ENCODE measurements at regions not wholly inside any gene's neighbourhood (a gene's known extent, or its start where the extent isn't known, plus 50 kb on each side); places are given as distances from the start of the nearest gene placed in this dataset.

DNA sequence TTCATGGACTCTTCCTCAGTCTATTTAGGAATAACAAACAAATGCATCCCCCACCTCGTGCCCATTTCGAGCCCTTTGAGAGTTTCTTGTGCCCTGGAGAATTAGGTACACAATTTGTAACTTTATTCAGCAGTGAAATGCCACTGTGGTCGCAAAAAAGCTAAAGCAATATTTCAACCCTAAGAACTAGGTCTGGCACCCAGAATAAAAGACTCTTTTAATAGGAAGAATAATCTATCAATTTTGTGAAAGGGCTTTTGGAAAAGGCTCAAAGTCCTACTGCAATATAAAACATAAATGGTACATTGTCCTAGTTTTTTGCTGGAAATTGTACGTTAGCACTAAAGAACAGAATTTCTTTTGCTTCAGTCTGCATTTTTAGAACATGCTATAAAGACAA lies 304.6 kb upstream of the TENM3 start:
- intact Hi-C loops (cut with DNase I), result no loop called here

DNA sequence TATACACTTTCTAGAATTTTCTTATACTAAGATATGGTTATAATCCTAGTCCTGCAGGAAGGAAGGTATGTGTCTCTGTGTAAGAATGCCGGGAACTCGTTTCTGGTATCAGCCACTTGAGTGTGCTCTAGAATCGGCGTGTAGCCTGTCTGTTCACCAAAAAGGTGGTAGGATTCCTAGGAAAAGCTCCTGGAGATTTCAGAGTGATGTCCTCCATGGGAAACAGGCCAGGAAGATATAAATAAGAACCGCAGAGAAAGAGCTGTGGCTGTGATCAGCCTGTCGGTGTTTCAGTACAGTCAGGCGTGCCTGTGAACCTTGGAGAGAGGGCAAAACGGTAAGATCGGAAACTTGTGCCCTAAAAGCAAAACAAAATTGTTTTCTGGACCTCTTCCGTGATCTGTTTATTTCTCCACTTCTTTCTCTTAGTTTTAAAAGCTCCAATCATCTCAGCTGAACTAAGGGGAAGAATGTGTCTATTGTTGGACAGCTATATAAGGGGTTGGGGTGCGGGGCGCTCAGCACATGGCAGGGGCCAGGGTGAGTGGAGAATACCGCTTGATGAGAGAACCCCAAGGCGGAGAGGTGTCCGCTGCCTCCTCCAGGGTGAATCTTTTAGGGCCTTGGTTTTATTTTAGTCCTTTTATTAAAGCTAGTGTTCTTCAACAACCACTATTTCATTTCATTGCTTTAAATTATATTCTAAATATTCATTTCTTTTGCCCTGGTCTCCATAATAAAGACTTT lies 303.8 kb upstream of the TENM3 start:
- DNase-seq (ENCODE audit: low spot score), result no peak
- intact Hi-C loops (cut with DNase I), result no loop called here

More for the DNA sequence above, 304.6 kb upstream of the TENM3 start:
- DNase-seq (ENCODE audit: low spot score), result no peak

DNA sequence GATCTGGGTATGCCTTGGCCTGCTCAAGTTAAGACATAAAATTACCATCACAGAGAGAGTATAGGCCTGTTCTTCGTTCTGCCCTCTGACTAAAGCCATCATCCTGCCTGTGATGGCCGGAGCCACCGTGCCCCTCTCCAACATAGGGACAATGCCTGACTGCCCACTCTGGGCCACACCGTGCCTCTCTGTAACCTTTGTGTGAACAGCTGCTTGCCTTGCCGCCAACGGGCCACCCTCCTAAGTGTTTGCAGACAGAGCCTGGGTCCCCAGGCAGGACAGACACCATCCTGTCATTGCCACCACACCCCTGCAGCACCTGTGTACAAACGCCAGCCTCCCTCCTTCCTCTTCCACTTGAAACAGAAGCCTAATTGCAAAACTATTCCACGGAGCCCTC lies 298.7 kb upstream of the TENM3 start:
- intact Hi-C loops (cut with DNase I), result no loop called here
- no peak for DNase-seq (ENCODE audit: low spot score)

DNA sequence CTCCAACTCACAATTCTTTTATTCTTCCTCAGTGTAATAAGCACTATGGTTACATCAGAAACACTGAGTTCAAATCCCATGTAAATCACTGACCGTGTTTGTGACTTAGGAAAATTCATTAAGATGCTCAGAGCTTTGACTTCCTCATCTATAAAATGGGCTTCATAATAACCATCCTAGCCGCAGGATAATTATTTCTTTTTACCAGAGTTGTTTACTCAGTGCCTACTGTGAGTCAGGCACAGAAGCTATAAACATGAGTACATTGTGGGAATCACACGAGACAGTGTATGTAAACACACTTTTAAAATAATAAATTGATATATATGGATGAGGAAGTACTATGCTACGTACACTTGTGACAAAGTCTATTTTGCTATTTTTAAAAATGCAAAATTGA lies 296.3 kb upstream of the TENM3 start:
- no peak for DNase-seq (ENCODE audit: low spot score)
- intact Hi-C loops (cut with DNase I), result no loop called here

DNA sequence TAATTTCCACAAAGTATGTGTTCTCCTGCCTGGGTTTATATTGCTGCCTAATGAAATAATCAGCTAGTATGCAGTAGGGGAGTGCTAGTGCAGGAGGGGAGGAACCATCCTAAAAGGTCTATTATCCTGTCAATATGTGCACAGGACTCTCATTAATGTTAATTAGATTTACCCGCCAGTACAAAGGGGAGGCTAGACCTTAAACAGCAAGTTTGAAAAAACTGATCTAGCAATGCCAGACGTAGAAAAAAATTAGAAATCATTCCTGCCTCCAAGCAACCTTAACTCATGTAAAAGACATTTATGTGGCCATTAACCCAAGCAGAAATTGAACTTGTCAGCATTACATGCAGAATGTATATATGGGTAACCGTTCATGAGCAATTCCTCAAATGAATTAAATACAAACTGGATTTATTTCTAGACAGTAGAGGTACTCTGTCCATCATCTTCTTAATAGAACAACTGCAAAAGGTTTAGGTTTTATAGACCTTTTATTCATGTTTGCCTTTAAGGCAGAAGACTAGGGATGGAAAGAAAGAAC lies 294.3 kb upstream of the TENM3 start:
- DNase-seq (ENCODE audit: low spot score), result no peak
- intact Hi-C loops (cut with DNase I), result no loop called here

DNA sequence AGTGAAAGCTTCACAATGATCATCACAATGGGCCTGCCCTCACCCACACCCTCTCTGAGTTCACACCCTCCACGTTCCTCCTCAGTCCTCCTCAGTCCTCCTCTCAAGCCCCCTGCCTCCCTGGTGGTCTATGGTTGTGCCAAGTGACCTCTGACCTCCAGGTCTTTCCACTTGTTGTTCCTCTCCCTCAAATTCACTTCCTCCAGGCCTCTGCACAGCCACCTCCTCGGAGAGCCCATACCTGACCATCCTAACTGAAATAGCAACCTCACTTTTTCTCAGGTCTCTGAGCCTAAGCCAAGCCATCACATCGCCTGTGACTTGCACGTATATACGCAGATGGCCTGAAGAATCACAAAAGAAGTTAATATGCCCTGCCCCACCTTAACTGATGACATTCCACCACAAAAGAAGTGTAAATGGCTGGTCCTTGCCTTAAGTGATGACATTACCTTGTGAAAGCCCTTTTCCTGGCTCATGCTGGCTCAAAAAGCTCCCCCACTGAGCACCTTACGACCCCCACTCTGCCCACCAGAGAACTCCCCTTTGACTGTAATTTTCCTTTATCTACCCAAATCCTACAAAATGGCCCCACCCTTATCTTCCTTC lies 293.4 kb upstream of the TENM3 start:
- no peak for DNase-seq (ENCODE audit: low spot score)
- intact Hi-C loops (cut with DNase I), result no loop called here

DNA sequence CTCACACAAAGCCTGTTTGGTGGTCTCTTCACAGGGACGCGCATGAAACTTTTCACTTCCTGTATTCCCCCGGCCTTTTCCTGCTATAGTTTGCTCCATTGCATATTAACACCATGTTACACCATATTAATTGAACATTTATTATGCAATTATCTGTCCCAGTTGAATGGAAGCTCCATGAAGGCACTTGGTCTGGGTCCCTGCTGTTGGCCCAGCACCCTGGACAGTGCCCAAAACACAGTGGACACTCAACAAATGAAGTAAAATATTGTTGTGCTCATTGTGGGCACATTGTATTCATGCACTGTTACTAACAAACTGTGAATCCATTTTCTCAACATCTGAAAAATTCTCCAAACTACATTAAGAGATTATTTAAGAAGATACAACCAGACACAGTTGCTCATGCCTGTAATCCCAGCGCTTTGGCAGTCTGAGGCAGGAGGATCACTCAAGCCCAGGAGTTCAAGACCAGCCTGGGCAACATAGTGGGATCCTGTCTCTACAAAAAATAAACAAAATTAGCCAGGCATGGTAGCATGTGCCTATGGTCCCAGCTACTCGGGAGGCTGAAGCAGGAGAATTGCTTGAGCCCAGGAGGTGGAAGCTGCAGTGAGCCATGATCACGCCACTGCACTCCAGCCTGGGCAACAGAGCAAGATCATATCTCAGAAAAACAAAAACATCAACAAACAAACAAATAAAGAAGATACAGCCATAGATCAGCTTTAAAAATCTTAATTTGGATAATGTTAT lies 292.7 kb upstream of the TENM3 start:
- intact Hi-C loops (cut with DNase I), result no loop called here
- DNase-seq (ENCODE audit: low spot score), result no peak

DNA sequence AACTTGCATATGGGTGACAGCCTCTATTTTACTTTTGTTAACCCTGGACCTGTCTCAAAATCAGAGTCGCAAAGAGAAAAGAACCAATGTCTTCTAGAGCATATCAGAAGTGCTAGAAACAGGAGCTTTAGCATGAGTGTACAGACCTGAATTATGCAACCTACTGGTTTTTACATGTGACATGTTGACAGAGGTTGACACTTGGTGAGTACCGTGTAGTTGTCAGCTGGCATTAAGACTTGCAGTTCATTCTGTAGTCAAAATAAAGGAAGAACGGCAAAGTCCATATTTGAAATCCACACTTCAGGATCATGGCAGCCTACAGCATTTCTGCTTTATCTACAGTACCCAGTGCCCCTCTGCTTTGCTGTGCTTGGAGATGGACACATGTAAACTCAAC lies 291.9 kb upstream of the TENM3 start:
- intact Hi-C loops (cut with DNase I), result no loop called here
- no peak for DNase-seq (ENCODE audit: low spot score)

DNA sequence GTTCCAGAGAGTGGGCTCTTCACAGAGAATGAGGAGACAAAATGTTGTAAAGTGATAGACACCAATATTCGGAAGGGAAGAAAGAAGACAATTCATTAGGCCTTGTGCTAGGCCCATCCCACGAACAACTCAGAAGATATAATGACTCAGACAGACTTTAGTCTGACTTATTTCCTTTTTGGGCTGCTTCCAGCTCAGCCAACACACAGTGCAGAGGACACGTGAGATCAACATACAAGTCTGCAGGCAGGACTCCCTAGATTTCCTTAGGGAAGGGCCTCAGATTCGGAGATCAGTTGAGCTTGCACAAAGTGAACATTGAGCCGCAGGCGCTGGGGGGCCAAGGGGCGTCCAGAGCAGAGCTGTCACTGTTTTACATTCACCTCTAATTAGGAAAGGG lies 290.7 kb upstream of the TENM3 start:
- intact Hi-C loops (cut with DNase I), result no loop called here
- DNase-seq (ENCODE audit: low spot score), result no peak

DNA sequence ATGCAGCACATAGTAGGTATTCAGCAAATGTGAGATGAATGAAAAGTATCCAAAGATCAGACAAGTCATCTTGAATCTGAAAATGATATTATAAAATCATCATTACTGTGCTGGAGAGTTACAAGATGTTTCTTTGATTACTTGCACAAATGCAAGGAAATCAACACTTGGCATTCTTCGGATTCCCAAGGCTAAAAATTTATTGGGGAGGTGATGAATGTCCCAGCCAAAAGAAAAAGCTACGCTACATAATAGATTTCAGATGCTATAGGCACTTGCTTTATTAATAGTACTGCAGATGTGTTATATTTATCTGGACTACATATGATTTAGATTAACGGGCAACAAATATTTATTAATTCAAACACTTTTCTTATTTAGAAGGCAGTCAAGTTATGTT lies 286.7 kb upstream of the TENM3 start:
- no peak for DNase-seq (ENCODE audit: low spot score)
- intact Hi-C loops (cut with DNase I), result no loop called here

DNA sequence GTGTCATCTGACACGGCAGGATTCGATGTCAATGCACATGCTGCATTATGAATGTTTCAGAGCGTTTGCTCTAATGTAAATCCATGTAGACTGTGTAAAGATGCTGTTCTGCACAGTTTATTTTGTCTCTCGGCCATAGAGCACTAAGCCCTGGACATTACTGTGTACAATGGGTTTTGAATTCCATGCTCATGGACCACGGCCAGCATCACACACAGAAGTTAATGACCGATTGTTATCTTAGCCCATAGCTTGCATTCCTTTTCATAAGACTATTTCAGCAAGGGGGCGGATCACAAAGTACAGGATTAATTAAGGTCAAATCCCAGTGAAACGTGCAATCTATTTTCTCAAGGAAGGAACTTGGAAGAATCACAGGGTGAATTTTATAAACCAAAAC lies 286.1 kb upstream of the TENM3 start:
- DNase-seq (ENCODE audit: low spot score), result no peak
- intact Hi-C loops (cut with DNase I), result no loop called here

DNA sequence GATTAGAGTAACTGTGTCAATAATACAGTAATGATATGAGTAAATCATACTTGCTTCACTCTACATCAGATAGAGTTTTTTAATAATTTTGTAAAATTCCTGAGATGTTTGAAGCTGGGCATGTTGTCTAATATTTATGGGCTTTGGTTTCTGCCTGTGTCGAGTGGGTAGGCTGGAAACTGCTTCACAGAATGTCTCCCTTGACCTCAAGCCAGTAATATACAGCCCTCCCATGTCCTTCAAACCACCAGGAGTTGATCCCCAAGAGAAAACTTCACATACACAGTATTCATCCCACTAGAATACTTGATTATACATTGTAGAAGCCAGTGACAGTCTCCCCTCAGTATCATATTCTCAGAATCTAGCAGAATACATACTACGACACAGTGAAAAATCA lies 284.8 kb upstream of the TENM3 start:
- no peak for DNase-seq (ENCODE audit: low spot score)
- intact Hi-C loops (cut with DNase I), result no loop called here

DNA sequence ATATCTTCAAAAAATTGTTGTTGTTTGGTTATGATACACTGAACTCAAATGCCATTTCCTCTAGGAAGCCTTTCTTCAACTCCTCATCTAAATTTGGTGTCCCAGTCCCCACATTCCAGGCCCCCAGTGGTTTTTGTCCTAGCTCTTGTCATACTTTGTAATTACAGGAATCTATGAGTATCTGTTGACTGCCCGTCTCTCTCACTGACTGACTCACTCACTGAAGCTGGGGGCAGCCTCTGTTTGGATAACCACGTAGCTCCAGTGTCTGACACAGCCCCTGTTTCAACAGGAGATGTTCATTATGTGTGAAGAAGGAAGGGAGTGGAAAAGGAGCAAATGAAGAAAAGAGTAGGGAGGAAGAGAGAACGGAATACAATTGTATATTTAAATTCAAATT lies 284.1 kb upstream of the TENM3 start:
- DNase-seq (ENCODE audit: low spot score), result no peak
- intact Hi-C loops (cut with DNase I), result no loop called here

DNA sequence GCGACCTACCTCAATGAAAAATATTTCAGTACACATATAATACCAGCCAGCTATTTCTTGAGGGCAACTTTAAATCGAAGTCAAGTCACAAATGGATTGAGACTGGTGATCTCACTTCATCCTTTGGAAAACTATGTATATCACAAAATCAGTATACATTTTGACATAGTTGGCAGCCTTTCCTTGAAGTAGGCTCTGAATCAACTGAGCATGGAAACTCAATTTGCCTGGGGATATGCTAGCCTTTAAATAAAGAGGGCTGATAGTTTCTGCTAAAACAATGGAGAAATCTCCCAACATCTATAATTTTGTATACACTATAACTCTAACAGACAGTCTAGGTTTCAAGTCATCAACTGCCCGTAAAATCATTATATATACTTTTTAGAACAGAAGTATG lies 282.8 kb upstream of the TENM3 start:
- no peak for DNase-seq (ENCODE audit: low spot score)
- intact Hi-C loops (cut with DNase I), result no loop called here

DNA sequence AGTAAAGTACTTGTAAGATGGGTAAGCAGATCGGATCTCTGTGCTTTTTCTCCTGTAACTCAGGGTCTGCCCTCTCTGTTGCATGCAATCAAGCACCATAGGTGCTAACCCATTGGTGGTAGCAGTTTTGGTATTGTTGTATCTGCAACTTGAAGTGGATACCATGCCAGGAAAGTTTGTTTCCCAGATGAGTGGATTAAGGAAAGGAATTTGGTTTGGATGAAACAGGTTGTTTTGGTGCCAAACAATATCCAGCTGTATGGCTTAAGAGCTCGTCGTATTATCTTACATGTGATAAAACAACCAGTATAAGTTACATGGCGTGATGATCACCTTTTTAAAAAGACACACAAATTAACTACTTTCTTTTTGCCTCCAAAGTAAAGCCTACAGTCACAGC lies 280.9 kb upstream of the TENM3 start:
- no peak for DNase-seq (ENCODE audit: low spot score)
- intact Hi-C loops (cut with DNase I), result no loop called here

DNA sequence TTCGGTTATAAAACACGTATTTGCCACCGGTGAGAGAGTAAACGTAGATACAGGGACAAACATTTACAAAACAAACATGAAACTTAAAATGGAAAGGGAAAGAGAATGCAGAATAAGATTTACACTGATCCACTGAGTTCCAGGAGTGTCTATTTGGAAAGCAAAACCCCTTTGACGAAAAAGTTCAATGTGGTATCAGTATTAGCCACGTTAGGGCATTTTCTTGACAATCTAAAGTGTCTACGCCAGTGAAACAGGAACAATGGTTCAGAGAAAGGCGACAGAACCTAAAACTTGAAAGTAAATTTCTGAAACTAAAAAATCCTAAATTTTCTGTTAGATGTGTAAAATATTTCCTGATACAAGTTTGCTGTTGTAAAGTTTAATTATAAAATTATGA lies 278.5 kb upstream of the TENM3 start:
- DNase-seq (ENCODE audit: low spot score), result no peak
- intact Hi-C loops (cut with DNase I), result no loop called here

DNA sequence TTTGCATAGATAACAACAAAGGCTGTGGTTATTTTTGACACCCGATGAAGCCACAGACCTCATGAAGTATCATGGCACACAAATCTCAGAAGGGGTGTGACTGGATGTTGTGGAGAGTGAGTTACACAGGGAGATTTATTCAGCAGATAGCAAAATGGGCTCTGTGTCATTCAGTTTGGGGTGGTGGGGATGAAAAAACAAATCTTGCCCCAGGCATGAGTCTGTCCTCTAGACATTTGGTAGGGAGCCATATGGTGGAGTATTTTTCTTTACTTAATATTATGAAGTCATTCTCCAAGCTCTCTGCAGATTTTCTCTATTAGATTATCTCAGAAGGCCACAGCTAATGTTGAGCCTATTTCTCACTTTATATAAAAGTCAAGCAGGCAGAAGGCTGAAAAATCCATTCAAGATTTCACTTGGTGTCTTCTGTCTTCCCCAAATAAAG lies 277.1 kb upstream of the TENM3 start:
- no peak for DNase-seq (ENCODE audit: low spot score)
- intact Hi-C loops (cut with DNase I), result no loop called here

DNA sequence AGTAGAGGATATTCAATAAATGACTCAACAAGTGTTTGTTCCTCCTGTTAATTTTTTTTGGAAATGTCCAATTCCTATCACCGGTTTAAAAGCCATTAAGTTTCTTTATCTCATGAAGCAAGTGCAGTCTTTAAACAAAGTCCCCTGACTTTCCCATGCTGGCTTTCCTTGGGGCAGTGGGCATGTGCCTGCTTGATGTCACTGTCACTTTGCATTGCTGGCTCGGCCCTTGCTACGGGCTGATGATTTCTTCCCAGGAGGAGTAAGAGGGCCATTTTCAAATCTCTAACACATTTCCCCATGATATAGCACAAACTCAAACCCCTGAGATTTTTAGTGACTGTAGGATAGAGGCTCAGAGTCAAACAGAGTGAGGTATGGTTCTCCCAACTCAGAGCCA lies 275.8 kb upstream of the TENM3 start:
- intact Hi-C loops (cut with DNase I), result no loop called here

DNA sequence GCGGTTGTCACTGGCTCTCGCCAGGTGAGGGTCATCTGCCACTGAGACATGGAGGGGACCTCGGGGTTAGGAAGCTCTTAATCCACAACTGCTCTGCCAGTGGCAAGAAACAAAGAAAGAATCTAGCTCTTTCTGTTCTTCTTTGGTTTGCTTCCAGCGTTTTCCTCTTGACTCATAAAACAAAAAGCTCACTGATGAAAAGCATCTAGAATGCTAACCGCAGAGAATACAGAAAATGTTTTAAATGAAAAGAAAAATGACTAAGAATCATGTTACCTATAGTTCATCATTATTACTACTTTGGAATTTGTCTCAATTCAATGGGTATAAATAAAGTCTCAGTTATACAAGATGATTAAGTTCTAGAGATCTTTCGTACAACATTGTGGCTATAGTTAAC lies 274.8 kb upstream of the TENM3 start:
- intact Hi-C loops (cut with DNase I), result no loop called here
- DNase-seq (ENCODE audit: low spot score), result no peak

More for the DNA sequence above, 275.8 kb upstream of the TENM3 start:
- DNase-seq (ENCODE audit: low spot score), result no peak

DNA sequence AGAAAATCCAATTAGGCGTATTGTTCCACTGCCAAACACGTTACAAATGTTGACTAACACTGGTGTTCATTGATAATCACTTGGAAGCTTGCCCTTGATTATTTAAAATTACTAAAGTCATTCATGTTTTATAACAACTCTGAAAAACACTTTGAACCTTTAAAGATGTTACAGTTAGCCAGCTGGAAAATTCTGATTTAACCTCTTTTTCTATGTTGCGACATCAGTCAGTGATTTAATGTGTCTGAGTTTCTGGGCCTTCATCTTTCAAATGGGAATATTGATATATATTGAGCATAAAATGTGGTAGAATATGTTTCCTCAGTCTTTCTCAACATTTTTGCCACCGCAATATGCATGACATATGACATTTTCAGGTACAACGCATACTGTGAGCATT lies 274.1 kb upstream of the TENM3 start:
- intact Hi-C loops (cut with DNase I), result no loop called here
- DNase-seq (ENCODE audit: low spot score), result no peak

DNA sequence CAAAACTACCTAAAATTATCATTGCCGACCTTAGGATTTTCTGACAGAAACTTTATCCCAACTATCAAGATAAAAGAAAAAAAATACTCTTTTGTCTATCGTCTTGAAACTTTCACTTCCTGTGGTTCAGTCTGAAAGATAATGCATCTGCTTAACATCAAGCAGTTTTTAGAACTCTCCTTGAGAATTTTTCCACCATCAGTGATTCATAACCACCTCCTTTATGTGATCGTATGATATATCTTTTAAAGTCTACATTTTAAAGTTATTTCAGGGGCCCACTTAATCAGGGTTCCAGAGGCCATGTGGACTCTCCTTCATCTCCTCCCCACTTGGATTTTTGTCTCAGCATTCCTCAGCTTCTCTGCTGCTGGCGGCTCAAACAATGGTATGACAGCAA lies 272.8 kb upstream of the TENM3 start:
- no peak for DNase-seq (ENCODE audit: low spot score)
- intact Hi-C loops (cut with DNase I), result no loop called here
